GM18511 (cell line): ENCODE measurements at regions not wholly inside any gene's neighbourhood (a gene's known extent, or its start where the extent isn't known, plus 50 kb on each side); places are given as distances from the start of the nearest gene placed in this dataset.
A peak's percentile ranks its signal among the peaks of the same experiment; 100 is the strongest.
"Not testable (repeated sequence)": the region's sequence is repeated elsewhere in the genome, so short reads cannot be mapped to it uniquely, and the experiment has no call there.

Experiments
- ATAC-seq: cut with Tn5 transposase; IDR thresholded peaks from one replicate; pipeline ENCODE4 v1.9.1; 2021; ENCODE audit warnings: mild to moderate bottlenecking, moderate library complexity; ENCODE audit not compliant: unreplicated experiment

DNA sequence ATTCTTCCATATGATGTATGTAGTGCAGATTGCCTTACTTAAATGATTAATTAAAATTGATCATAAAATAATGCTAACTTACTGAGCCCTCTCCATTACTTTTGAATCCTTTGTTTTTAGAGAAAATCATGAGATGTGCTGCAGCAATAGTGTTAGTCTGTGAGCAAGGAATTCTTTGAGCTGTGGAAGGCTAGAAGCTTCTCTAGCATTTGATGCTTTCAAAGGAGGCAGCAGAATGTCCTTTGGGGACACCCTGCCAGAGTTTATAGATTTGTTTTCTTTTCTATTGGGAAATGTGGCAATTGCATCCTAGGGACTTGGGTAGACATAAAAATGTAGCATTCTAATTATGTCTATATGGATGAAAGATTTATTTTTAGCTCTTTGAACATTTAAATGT lies 284.1 kb upstream of the SMIM30 start:
- no peak for ATAC-seq

DNA sequence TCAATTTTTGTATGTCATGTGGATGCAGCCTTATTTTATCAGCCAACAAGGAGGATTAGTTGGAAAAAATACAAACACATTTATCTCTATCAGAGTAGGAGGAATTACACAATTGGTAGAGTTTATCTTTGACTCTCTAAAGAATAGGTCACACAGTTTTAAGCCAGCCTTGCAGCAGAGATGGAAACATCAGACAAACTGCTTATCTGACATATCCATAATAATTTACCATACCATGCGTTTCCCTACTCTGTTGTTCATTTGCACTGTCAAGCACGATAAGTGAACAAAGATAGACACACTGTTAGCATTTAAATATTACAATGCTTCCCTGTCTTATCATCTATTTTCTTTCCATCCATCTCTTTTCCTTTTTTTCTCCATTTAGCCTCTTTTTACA lies 283.7 kb upstream of the SMIM30 start:
- ATAC-seq = no peak

DNA sequence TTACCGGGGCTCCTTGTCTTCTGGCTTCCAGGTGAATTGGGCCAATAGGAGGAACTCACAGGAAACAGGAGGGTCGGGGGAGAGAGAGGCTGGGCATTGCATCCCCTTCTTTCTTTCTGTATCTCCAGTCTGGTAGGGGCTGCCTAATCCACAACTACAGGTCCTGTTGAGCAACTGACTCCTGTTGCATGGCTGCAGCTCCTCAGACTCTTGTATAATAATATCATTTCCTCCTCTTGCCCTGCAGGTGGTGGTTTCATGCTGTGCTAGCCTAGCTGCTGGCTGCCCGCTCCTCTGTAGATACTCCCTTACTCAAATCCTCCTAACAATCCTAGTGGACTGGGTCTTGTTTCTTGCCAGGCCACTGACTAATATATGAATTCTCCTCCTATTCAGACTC lies 276.5 kb upstream of the SMIM30 start:
- peak; percentile 59 for ATAC-seq

DNA sequence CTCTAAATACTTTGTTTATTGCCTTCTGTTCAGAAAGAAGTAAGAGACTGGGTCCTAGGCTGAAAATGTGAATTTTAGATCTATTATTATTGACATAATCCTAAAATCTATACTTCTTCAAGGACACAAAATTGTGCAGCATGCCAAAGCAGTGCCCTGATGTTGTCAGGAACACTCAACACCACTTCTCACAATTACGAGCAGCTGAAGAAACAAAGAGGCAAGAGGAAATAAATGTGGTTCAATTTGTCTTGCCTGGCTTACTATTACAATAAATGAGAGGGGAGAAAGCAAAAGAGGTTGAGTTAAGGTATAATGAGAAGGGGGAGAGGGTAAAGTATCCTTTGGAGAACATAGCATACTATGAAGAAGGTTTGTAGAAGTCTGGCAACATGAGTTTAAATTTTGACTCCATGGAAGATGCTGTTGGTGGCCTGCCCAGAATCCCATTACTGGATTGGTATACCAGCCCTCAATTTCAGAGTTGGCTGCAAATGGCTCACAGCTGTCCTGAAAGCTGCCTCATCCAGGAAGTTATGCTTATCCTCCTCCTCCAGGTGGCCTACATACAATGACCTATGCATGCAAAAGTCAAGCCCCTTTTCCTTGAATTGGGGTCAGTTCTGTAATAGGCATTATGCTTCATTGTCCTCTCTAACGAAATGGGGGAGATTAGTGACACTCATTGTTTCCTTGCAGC lies 274.6 kb upstream of the SMIM30 start:
- ATAC-seq = no peak

DNA sequence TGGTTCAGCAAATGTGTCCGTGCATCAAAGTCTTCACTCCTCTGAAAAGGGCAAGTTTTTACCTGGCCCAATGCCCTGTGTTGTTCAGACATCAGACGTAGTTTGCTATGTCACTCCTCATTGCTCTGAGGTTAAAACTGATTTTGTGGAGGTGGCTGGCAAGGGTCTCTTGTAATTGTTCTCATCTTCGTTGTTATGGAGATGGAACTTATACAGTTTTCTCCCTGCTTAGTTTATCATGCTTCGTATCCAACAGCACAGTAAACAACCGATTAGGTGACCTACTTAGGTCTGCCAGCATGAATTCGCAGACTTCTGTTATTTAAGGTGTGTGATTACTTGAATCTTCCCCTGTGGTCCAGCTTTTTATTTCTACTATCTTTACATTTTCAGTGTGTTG lies 274.1 kb upstream of the SMIM30 start:
- no peak for ATAC-seq

DNA sequence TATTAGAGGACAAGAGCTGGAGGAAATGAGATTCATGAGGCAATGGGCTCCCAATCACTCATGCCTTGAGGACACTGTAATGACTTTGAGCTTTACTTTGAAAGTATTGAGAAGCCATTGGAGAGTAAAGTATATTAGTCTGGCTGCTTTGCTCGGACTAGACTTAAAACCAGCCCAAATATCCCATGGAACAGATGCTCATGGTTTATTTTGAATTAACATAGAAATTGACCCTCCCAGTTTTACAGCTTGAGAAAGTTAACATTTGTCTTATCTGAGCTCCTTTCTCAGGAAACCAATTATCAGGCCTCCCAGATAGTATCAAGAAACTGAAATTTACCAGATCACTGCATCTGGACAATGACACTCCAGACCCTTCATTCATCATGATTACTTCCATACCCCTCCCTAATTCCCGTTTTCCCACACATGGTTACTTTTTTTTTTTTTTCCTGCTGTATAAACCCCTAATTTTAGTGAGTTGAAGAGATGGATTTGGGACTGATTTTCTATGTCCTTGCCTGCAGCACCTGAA lies 270.8 kb upstream of the SMIM30 start:
- no peak for ATAC-seq

DNA sequence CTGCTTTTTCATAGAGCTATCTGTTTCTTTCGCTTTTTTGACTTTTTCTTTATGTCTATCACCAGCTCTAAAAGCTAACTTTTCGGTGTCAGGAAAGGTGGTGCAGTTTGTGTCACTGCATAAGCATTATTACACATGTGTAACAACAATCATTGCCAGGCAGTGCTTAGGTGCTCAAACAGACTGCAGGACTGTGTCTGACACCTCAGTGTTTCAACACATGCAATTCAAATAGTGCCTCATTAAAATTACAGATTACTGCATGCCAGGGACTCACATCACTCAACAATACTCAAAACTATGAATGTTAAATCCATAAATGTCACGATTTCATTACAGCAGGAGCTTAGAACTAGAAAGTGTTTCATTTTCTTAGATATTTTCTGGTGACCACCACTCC lies 265.3 kb upstream of the SMIM30 start:
- no peak for ATAC-seq

DNA sequence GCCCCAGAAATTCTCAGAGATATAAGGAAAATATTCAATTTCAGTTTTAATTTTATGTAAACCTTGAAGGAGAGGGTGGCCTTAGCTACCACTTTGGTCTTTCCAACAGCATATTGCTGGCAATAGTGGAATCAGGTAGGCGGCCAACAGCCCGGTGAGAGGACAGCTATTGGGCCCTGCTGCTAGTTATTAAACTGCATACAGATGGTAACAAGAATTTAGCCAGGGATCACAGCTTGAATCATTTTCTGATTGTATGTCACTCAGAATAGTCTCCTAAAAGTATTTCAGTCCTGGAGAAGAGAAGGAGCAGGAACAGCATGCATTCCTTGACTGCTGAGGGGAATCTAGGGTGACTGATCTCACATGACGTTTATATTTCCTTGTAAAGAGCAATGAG lies 261.4 kb upstream of the SMIM30 start:
- ATAC-seq = no peak

DNA sequence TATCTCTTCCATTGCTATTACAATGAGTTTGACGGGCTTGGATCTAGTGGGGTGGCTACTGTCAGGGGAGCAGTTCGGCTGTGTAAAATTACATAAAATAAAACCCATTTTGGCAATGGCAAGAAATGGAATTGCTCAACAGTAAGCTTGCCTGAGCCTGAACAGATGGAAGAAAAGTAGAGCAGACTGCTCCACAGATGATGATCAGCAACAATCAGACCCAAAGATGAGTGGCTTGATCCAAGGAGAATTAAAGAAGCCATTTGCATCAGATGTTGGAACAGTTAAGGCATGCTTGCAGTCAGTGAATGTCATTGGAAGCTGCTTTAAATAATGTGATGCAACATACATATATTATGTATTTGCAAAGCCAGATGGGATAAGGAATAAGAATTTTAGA lies 256.6 kb upstream of the SMIM30 start:
- ATAC-seq = no peak

DNA sequence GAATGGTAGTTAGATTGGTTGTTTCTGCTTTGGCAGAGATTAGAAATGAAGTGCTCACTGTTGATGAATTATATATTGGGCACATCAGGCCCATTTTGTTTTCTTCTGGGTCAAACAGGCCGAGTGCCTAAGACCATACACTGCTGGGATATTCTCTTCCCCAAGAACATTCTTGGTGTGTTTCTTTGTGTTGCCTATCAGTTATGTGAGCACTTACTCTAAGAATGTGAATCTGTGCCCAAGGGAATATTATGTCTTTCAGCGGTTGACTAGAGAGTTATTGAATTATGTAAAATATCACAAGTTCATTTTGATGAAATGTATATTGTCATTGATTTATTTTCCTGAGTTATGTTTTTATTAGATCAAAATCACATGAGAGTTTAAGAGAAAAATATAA lies 255.5 kb upstream of the SMIM30 start:
- ATAC-seq = no peak

DNA sequence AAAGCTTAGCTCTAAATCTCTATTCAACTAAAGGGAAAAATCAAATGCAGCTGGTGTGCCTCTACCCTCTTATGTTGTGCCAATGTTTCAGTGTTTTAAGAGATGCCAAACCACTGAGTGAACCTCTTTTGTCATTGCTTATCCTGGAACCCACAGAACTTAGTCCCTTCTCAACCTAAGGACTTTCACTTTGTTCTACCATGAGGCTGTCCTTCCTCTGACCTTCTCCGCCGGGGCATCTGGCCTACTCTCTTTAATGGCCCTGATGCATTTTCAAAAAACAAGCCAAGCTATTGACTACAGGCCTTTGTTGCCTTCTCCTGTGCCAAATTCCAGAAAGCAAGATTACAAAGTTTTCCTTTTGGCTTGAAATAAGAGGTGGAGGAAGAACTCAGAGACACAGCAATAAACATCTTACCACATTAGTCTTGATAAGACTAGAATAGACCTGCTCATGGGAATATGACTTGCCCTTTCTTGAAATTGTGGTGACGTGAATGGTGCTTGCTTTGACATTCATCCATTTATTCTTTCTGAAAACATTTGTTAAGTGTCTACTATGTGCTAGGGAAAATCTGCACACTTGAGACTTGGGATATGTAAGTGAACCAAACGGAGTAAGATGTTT lies 253.2 kb upstream of the SMIM30 start:
- ATAC-seq = no peak

DNA sequence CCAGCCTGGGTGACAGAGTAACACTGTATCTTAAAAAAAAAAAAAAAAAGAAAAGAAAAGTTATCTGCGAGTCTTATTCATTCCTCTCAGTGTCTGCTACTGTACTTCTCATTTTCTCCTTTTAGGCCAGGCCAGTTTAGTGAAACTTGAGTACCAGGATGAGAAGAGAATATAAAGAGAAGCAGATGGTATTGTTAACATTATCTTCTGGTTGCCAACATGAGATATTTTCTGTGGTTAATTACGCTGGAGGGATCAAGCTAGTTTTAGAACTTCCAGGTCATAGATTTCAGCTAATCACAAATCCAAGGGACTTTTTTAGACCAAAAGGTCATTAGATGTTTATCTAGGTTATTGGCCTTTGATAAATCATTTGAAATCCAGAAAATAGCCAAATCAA lies 252.6 kb upstream of the SMIM30 start:
- ATAC-seq = no peak

DNA sequence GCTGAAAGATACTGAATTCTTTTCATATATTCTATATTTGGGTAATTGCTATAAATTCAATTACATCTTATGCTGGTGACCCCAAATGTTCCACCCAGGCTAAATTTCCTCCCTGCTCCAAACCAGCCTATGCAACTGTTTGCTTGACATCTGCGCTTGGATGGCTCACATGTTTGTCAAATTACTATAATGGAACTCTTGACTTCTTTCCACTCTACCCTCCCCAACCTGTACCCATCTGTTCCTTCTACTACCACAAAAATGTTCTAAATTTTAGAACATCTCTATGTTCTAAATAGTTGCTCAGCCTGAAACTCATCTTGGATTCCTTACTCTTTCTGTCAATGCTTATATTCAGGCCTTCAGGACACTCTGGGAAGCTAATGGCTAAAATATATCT lies 249.9 kb upstream of the SMIM30 start:
- no peak for ATAC-seq

DNA sequence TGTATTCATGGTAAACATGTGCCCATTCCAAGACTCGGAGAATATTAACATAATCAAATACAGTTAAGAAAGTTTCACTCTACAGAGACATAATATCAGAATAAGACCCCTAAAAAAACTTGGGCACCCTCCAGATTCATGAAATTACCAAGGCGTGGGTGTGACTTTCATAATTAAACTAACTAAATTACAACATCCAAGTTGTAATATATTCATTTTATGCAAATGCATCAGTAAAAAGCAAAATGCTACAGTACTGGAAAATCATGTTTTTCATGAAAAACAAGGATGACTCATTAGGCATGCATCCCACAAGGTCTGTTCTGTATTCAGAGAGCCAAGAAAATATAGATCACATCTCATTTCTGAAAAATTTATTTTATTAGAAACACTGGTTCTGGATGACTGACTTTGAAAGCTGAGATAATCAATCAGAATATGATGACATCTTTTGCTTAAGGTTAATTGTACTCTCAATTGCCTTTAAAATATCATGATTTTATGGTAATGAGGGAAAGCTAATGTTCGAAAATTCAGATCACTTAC lies 248.8 kb upstream of the SMIM30 start:
- no peak for ATAC-seq

DNA sequence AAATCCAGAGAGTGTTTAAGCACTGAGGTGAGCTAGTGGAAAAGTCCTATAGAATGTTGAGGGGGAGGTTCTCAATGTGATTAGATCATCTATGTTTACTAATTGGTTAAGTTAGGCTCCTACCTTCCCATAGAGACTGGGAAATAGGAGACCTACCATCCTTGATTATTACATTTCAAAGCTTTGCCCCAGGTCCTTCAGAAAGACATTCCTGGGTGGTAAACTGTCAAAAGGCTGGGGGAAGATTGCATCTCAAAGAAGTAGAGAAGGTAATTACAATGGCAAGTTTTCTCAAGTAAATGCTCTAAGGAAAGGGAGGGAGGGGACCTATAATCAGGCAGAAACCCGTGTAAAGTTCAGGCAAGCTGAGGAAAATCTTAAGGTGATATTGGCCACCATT lies 247.8 kb upstream of the SMIM30 start:
- ATAC-seq = no peak

DNA sequence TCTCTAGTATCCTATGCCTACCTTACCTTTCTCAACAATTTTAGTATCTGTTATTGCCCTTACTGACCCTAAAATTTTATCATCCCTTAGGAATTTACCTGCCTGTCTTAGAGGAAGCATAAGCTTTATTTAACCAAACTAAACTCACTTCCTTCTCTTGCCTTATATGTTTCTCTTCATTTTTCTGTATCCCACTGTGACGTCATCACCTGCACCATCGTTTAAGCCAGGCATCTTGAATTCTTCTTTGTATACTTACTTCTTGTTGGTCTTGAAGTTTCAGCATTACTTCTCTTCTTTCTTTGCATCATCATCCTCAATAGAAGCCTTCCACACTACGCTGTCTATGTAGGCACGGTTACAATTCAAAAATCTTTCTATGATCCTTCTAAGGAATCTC lies 231.0 kb upstream of the SMIM30 start:
- no peak for ATAC-seq

DNA sequence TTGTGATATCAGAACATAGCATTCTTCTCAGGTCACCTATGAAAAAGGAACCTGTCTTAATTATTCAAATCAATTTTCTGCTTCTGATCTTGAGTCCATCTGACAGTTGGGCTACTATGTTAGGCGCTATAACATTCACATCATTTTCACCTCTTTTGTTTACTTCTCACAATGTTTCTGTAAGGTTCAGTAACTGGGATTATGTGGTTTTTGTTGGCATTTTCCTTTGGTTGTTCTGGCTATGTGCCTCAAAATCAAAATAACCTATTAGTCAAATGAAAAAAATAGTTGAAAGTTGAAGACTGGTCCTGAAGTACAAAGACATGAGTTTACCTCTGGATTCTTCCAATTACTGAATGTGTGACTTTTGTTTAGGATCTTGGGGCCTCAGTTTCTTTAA lies 221.3 kb upstream of the SMIM30 start:
- ATAC-seq = no peak

DNA sequence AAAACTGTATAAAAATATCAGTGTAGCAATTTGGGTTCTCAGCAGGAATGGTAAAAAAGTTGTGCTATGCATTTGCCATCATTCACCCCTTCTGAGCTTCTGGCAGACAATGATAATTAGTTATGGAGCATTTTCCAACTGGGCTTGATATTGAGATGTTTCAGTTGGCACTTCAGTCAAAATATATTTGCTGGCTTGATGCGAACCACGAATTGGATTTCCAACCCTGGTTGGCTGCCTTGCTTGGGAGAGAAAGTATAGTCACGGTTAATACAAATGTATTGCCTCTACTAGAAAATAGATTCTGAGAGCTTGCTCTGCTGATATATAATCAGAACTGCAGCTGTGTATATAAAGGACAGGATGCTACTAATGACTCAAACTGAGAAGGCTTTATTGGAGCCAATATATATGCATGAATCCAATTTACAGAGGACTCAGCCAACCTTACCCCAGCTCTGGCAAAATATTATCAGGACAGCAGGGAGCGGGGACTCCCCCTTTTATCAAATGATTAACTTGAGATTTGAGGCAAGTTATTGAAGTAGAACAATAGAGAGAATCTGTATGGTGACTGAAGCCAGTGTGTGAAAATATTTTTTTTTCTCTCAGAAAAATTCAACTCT lies 219.8 kb upstream of the SMIM30 start:
- peak; percentile 87 for ATAC-seq

DNA sequence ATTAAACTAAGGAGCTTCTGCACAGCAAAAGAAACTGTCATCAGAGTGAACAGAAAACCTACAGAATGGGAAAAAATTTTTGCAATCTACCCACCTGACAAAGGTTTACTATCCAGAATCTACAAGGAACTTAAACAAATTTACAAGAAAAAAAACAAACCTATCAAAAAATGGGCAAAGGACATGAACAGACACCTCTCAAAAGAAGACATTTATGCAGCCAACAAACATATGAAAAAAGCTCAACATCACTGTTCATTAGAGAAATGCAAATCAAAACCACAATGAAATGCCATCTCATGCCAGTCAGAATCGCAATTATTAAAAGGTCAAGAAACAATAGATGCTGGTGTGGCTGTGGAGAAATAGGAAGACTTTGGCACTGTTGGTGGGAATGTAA lies 218.5 kb upstream of the SMIM30 start:
- ATAC-seq = not testable (repeated sequence)

DNA sequence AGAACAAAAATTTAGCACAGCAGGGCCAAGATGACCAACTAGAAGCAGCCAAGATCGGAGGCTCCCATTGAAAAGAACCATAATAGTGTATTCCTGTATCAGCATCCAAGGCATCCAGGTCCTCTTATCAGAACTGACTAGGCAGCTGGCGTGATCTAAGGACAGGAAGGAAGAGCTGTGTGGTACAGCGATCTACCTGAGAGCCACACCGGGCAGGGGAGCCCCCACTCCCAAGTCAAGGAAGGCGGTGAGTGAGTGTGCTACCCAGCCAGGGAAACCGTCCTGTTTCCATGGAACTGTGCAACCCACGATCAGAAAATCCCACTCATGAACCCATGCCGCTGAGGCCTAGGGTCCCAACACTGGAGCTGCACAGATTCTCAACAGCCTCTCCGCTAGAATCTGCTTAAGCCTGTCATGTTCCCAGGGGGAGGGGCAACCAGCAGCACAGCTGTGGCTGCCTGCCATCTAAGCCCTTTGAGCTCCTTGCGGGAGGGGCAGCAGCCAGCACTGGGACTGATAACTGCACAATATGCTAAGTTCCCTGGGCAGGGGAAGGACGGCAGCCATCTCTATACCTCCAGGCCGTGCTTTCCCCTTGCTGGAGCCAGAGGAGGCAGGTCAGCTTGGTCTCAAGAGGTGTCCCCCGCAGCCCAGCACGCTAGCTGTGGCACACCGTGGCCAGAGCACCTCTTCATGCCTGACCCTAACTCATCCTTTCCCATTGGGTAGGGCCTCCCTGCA lies 213.0 kb upstream of the SMIM30 start:
- no peak for ATAC-seq

DNA sequence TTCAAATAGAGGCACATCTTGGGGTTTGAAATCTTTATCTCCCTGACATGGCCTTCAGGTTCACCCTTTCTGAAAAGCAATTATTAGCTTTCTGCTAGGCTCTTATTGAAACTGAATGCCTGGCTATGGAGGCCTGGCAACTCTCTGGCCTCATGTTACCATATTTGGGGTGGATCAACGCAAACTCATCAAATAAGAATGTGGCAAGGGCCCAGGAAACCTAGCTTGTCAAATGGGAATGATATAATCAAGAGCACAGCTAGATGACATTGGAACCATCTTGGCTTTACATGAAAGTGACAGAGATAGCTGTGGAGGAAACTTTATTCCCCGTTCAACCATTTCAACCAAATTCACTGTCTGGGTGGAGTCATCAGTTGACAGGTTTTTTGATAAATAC lies 202.8 kb upstream of the SMIM30 start:
- no peak for ATAC-seq
